Fibroblast of pulmonary artery (primary cell): ENCODE measurements at regions not wholly inside any gene's neighbourhood (a gene's known extent, or its start where the extent isn't known, plus 50 kb on each side); places are given as distances from the start of the nearest gene placed in this dataset.

ENCODE experiments used
- DNase-seq: peaks from one replicate; pipeline ENCODE4 v3.0.0-alpha.2; 2010; ENCODE audit warnings: low read depth
- H3K4me3 ChIP-seq: replicated peaks from 2 replicates; pipeline ENCODE4 v1.5.1; 2011; ENCODE audit warnings: low read depth, mild to moderate bottlenecking, control low read depth, low read length, moderate library complexity
- TF ChIP-seq, protein P1 (sequence below): IDR thresholded peaks from 2 replicates; pipeline ENCODE4 v1.5.1; 2011; ENCODE audit warnings: mild to moderate bottlenecking, control low read depth, low read length, inconsistent platforms; ENCODE audit errors: missing control alignments

DNA sequence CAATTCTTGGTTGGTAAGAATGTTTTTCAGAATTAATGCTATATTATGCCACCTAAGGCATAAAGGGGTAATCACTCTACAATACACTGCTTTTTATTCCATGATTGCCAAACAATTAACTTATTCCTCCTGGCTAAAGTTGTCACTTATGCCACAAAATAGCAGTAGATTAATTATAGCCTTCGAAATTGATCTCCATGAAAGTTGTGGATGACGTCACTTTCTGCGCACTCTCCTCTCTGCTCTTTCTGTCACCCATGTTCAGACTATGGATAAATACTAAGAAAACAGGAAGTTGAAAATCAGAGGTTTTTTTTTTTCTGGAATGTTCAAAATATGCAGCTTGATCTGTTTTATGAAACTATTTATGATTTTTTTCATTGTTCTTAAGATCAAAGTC is 790.1 kb upstream of the CNTN5 start:
- no peak for DNase-seq
- H3K4me3 ChIP-seq = no peak overlapping the region
- TF ChIP-seq, protein P1, sequence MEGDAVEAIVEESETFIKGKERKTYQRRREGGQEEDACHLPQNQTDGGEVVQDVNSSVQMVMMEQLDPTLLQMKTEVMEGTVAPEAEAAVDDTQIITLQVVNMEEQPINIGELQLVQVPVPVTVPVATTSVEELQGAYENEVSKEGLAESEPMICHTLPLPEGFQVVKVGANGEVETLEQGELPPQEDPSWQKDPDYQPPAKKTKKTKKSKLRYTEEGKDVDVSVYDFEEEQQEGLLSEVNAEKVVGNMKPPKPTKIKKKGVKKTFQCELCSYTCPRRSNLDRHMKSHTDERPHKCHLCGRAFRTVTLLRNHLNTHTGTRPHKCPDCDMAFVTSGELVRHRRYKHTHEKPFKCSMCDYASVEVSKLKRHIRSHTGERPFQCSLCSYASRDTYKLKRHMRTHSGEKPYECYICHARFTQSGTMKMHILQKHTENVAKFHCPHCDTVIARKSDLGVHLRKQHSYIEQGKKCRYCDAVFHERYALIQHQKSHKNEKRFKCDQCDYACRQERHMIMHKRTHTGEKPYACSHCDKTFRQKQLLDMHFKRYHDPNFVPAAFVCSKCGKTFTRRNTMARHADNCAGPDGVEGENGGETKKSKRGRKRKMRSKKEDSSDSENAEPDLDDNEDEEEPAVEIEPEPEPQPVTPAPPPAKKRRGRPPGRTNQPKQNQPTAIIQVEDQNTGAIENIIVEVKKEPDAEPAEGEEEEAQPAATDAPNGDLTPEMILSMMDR = no peak

DNA sequence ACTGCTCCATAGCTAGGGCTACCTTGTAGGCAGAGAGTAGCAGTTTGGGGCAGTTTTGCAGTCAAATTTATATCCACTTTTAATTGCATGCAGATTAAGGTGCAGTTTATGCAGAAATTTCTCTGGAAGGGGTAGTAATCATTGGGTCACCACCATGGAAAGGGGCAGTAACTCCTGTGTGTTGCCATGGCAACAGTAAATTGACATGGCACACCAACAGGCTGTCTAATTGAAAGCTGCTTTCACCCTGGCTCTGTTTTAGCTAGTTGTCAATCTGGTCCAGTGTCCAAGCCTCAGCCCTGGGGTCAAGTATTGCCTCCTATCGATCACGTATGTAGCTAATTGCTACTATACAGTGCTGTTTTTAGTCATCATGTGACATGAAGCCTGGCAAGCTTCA is 786.1 kb upstream of the CNTN5 start:
- H3K4me3 ChIP-seq = no peak overlapping the region
- no peak for DNase-seq
- TF ChIP-seq, protein P1 = no peak

DNA sequence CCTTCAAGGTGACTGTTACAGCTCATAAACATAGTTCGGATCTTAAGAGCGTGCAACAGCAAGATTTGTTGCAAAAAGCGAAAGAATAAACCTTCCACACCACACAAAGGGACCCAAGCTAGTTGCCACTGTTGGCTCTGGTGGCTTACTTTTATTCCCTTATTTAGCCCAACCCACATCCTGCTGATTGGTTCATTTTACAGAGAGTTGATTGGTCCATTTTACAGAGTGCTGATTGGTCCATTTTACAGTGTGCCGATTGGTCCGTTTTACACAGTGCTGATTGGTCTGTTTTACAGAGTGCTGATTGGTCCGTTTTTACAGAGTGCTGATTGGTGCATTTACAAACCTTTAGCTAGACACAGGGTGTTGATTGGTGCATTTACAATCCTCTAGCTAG is 776.9 kb upstream of the CNTN5 start:
- no peak for DNase-seq
- TF ChIP-seq, protein P1 = no peak
- H3K4me3 ChIP-seq = no peak overlapping the region

DNA sequence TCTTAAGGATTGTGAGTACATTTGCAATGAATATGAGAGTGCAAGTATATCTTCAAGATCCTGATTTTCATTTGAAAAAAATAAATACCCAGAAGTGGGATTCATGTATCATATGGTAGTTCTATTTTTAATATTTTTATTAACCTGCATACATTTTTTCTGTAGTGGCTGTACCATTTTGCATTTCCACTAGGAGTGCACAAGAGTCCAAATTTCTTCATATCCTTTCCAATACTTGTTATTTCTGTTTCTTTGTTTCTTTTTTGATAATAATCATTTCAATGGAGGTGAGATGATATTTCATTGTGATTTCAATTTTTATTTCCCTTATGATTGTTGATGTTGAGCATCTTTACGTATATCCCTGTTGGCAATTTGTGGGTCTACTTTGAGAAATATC is 759.8 kb upstream of the CNTN5 start:
- TF ChIP-seq, protein P1 = peak; percentile 52
- H3K4me3 ChIP-seq = no peak overlapping the region
- DNase-seq = peak; percentile 7

DNA sequence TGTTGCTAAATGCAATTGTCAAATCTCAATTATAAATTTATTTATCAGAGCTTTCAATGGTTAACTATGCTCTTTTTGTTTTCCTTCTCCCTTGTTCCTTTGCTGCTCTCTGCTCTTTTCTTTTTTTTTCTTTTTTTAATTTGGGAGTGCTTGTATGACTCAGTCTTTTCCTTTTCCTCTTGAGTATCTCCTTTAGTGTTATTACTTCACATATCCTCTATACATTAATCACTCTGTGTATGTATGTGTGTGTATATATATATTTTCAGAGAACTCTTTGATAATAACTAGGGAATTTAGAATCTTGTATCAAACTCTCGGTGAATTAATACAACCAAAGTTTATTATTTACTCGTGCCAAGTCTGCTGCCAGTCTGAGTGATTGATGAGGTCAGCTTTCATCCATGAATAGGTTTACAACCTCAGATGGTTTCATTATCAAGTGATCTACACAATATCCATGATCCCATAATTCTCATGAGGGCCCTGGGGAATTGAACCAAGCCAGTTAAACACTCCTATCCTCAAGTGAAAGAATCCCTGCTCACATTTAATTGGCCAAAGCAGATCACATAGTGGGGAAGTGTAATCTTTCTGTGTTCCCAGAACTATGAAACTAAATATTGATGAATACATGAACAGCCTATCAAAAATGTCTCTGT is 743.4 kb upstream of the CNTN5 start:
- TF ChIP-seq, protein P1 = no peak
- peak; percentile 6 for DNase-seq
- H3K4me3 ChIP-seq = no peak overlapping the region

DNA sequence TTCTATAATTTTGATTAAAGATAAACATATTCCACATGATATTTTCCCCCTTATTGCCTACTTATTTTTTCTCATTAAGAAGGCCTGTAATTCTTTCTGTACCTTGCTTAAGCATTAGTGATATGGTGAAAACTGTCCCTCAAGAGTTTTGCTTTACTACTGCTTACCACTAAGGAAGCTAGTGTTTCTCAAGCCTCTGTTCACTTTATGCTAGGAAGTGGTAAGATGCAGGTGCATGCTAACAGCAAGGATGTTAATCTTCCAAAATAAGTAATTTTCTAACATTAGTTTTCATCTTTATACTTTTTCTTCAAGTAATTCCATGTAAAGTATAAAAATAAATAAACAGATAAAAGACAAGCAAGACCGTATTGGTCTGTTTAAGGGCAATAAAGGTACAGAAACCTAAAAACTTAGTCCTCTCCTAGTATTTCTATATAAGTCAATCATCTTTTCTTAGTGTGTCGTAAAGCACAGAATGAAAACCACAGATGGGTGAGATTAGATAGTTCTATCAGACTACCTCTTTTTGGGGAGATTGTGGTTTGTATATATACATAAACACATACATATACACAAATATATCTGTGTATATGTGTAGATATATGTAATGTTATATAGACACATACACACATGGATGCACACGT is 731.0 kb upstream of the CNTN5 start:
- TF ChIP-seq, protein P1 = no peak
- H3K4me3 ChIP-seq = no peak overlapping the region
- DNase-seq = no peak
